DMS 273 treated with DMSO at 0.1 percent for 48 hours (cell line): ENCODE measurements at regions not wholly inside any gene's neighbourhood (a gene's known extent, or its start where the extent isn't known, plus 50 kb on each side); places are given as distances from the start of the nearest gene placed in this dataset.
"Not testable (repeated sequence)": the region's sequence is repeated elsewhere in the genome, so short reads cannot be mapped to it uniquely, and the experiment has no call there.

Experiments used
- DNase-seq: peaks from one replicate; lab custom pipeline; 2025; lab: John Stamatoyannopoulos, UW

GRCh38 chr4:38279077-38279476 is 318.9 kb downstream of the PTTG2 start:
- DNase-seq, result no peak

GRCh38 chr4:38279650-38280322 is 319.6 kb downstream of the PTTG2 start:
- DNase-seq, result no peak

- DNase-seq, result no peak
These were observed 320.1 kb downstream of the PTTG2 start for GRCh38 chr4:38280323-38280706.

GRCh38 chr4:38281371-38282071 is 321.3 kb downstream of the PTTG2 start:
- no peak for DNase-seq

GRCh38 chr4:38283724-38284123 is 323.5 kb downstream of the PTTG2 start:
- no peak for DNase-seq

GRCh38 chr4:38284294-38285030 is 324.3 kb downstream of the PTTG2 start:
- no peak for DNase-seq

GRCh38 chr4:38287101-38287851 is 327.1 kb downstream of the PTTG2 start:
- DNase-seq, result no peak

- no peak for DNase-seq
These were observed 329.4 kb downstream of the PTTG2 start for GRCh38 chr4:38289553-38289952.

GRCh38 chr4:38290366-38290765 is 330.2 kb downstream of the PTTG2 start:
- DNase-seq, result no peak

GRCh38 chr4:38290914-38291313 is 330.7 kb downstream of the PTTG2 start:
- no peak for DNase-seq

- DNase-seq, result no peak
These were observed 332.3 kb downstream of the PTTG2 start for GRCh38 chr4:38292529-38292928.

GRCh38 chr4:38294238-38294637 is 334.0 kb downstream of the PTTG2 start:
- DNase-seq, result no peak

GRCh38 chr4:38297061-38297460 is 336.9 kb downstream of the PTTG2 start:
- no peak for DNase-seq

- DNase-seq, result no peak
These were observed 338.9 kb downstream of the PTTG2 start for GRCh38 chr4:38298868-38299713.

- no peak for DNase-seq
These were observed 342.7 kb downstream of the PTTG2 start for GRCh38 chr4:38302910-38303309.

- DNase-seq, result not testable (repeated sequence)
These were observed 344.3 kb downstream of the PTTG2 start for GRCh38 chr4:38304460-38304859.

GRCh38 chr4:38306482-38307071 is 346.4 kb downstream of the PTTG2 start:
- DNase-seq, result no peak

GRCh38 chr4:38308728-38309311 is 348.6 kb downstream of the PTTG2 start:
- no peak for DNase-seq

- DNase-seq, result no peak
These were observed 349.3 kb downstream of the PTTG2 start for GRCh38 chr4:38309471-38309870.

- DNase-seq, result no peak
These were observed 350.3 kb downstream of the PTTG2 start for GRCh38 chr4:38310446-38311043.
